ENCODE measurements at regions not wholly inside any gene's neighbourhood (a gene's known extent, or its start where the extent isn't known, plus 50 kb on each side); places are given as distances from the start of the nearest gene placed in this dataset.

- DNase-seq (ENCODE audit: low read depth, low spot score) = no peak
These were observed 134.1 kb downstream of the NUDT12 start for GRCh38 chr5:103428411-103428871.

GRCh38 chr5:103427326-103427725, 135.3 kb downstream of the NUDT12 start:
- DNase-seq (ENCODE audit: low read depth, low spot score) = no peak

- no peak for DNase-seq (ENCODE audit: low read depth, low spot score)
These were observed 136.7 kb downstream of the NUDT12 start for GRCh38 chr5:103425686-103426454.

GRCh38 chr5:103424453-103425205, 138.0 kb downstream of the NUDT12 start:
- no peak for DNase-seq (ENCODE audit: low read depth, low spot score)

GRCh38 chr5:103424026-103424425, 138.6 kb downstream of the NUDT12 start:
- no peak for DNase-seq (ENCODE audit: low read depth, low spot score)

GRCh38 chr5:103422756-103423155, 139.8 kb downstream of the NUDT12 start:
- no peak for DNase-seq (ENCODE audit: low read depth, low spot score)

- no peak for DNase-seq (ENCODE audit: low read depth, low spot score)
These were observed 148.0 kb downstream of the NUDT12 start for GRCh38 chr5:103414604-103415003.

- DNase-seq (ENCODE audit: low read depth, low spot score) = no peak
These were observed 150.9 kb downstream of the NUDT12 start for GRCh38 chr5:103411711-103412110.

- no peak for DNase-seq (ENCODE audit: low read depth, low spot score)
These were observed 151.6 kb downstream of the MACIR start for GRCh38 chr5:103410172-103410571.

- DNase-seq (ENCODE audit: low read depth, low spot score) = no peak
These were observed 150.6 kb downstream of the MACIR start for GRCh38 chr5:103409013-103409670.

GRCh38 chr5:103408408-103408807, 149.8 kb downstream of the MACIR start:
- no peak for DNase-seq (ENCODE audit: low read depth, low spot score)

- DNase-seq (ENCODE audit: low read depth, low spot score) = no peak
These were observed 148.8 kb downstream of the MACIR start for GRCh38 chr5:103407402-103407801.

- no peak for DNase-seq (ENCODE audit: low read depth, low spot score)
These were observed 145.9 kb downstream of the MACIR start for GRCh38 chr5:103404483-103404882.

GRCh38 chr5:103402851-103403250, 144.3 kb downstream of the MACIR start:
- DNase-seq (ENCODE audit: low read depth, low spot score) = no peak

- no peak for DNase-seq (ENCODE audit: low read depth, low spot score)
These were observed 139.4 kb downstream of the MACIR start for GRCh38 chr5:103397739-103398581.

GRCh38 chr5:103394676-103395075, 136.1 kb downstream of the MACIR start:
- DNase-seq (ENCODE audit: low read depth, low spot score) = no peak

GRCh38 chr5:103393101-103393754, 134.7 kb downstream of the MACIR start:
- DNase-seq (ENCODE audit: low read depth, low spot score) = peak; percentile 52

- no peak for DNase-seq (ENCODE audit: low read depth, low spot score)
These were observed 133.1 kb downstream of the MACIR start for GRCh38 chr5:103391659-103392058.

- no peak for DNase-seq (ENCODE audit: low read depth, low spot score)
These were observed 131.3 kb downstream of the MACIR start for GRCh38 chr5:103389846-103390245.

- no peak for DNase-seq (ENCODE audit: low read depth, low spot score)
These were observed 130.8 kb downstream of the MACIR start for GRCh38 chr5:103389357-103389756.

- no peak for DNase-seq (ENCODE audit: low read depth, low spot score)
These were observed 127.2 kb downstream of the MACIR start for GRCh38 chr5:103385722-103386121.
